ENCODE measurements at regions not wholly inside any gene's neighbourhood (a gene's known extent, or its start where the extent isn't known, plus 50 kb on each side); places are given as distances from the start of the nearest gene placed in this dataset.

- H3F3A ChIP-seq (replicated peaks; ENCODE audit: low read depth): no peaks in the 10 kb centered on the region
- no peaks in the 10 kb centered on the region for H3K79me2 ChIP-seq (replicated peaks; ENCODE audit: insufficient read depth)
- H3K4me1 ChIP-seq (ENCODE audit: insufficient read depth): peaks cover 4% of the 10 kb centered on the region; the same call in 1 of the 2 replicates
- H3K4me1 Mint-ChIP-seq: peaks cover under 1% of the 10 kb centered on the region; the same call in 1 of the 3 replicates
- H3K9me3 Mint-ChIP-seq: peaks cover 5% of the 10 kb centered on the region; the same call in 2 of the 3 replicates
- no peak overlapping the region for H2AFZ ChIP-seq
- no peak for TF ChIP-seq ZNF114 (CRISPR knock-in tag; IDR thresholded peaks at IDR 0.05)
- no peak for TF ChIP-seq STAT1 (IDR thresholded peaks at IDR 0.05; ENCODE audit: unreplicated experiment)
- TF ChIP-seq, protein P1, sequence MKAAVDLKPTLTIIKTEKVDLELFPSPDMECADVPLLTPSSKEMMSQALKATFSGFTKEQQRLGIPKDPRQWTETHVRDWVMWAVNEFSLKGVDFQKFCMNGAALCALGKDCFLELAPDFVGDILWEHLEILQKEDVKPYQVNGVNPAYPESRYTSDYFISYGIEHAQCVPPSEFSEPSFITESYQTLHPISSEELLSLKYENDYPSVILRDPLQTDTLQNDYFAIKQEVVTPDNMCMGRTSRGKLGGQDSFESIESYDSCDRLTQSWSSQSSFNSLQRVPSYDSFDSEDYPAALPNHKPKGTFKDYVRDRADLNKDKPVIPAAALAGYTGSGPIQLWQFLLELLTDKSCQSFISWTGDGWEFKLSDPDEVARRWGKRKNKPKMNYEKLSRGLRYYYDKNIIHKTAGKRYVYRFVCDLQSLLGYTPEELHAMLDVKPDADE (IDR thresholded peaks at IDR 0.05): no peak
- TF ChIP-seq NANOG (IDR thresholded peaks at IDR 0.05; ENCODE audit: borderline replicate concordance): no peak
- no peak for TF ChIP-seq ZNF331 (CRISPR knock-in tag; IDR thresholded peaks at IDR 0.05; ENCODE audit: low read depth)
- no peak for TF ChIP-seq EZH2phosphoT487 (IDR thresholded peaks at IDR 0.05; ENCODE audit: unreplicated experiment)
- TF ChIP-seq JUNB (IDR thresholded peaks at IDR 0.05; ENCODE audit: unreplicated experiment): no peak
- TF ChIP-seq, protein P2, sequence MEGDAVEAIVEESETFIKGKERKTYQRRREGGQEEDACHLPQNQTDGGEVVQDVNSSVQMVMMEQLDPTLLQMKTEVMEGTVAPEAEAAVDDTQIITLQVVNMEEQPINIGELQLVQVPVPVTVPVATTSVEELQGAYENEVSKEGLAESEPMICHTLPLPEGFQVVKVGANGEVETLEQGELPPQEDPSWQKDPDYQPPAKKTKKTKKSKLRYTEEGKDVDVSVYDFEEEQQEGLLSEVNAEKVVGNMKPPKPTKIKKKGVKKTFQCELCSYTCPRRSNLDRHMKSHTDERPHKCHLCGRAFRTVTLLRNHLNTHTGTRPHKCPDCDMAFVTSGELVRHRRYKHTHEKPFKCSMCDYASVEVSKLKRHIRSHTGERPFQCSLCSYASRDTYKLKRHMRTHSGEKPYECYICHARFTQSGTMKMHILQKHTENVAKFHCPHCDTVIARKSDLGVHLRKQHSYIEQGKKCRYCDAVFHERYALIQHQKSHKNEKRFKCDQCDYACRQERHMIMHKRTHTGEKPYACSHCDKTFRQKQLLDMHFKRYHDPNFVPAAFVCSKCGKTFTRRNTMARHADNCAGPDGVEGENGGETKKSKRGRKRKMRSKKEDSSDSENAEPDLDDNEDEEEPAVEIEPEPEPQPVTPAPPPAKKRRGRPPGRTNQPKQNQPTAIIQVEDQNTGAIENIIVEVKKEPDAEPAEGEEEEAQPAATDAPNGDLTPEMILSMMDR (conservative IDR thresholded peaks at IDR 0.05; ENCODE audit: low read depth in 2 of 2): no peak
- TF ChIP-seq POLR2AphosphoS5 (IDR thresholded peaks at IDR 0.05; ENCODE audit: low read depth): no peak
- no peak overlapping the region for H3K27ac ChIP-seq (ENCODE audit: low read depth)
- no peak overlapping the region for H3K4me3 Mint-ChIP-seq
- no peak overlapping the region for H3K4me3 ChIP-seq
- H3K4me2 ChIP-seq: no peak overlapping the region
- H3K36me3 ChIP-seq (ENCODE audit: insufficient read depth): no peaks in the 10 kb centered on the region
- no peaks in the 10 kb centered on the region for H4K20me1 ChIP-seq (replicated peaks; ENCODE audit: insufficient read depth)
- H3K9me2 ChIP-seq (ENCODE audit: insufficient read depth): 0 out of 2 replicates have a peak, but pooled peaks cover 5% of the 10 kb centered on the region
- no peak for DNase-seq (ENCODE audit: low spot score)
- no peaks in the 10 kb centered on the region for H3K36me3 Mint-ChIP-seq (ENCODE audit: low read depth)
- no peak for ATAC-seq
- H3K27ac Mint-ChIP-seq: no peak overlapping the region
- H3K27me3 Mint-ChIP-seq (ENCODE audit: insufficient read depth, low read depth, poor library complexity): no peaks in the 10 kb centered on the region
- H3K27me3 ChIP-seq (ENCODE audit: insufficient read depth): no peaks in the 10 kb centered on the region
Measured at GRCh38 chr11:27928809-27929208, 179.1 kb downstream of the KIF18A start.

DNA sequence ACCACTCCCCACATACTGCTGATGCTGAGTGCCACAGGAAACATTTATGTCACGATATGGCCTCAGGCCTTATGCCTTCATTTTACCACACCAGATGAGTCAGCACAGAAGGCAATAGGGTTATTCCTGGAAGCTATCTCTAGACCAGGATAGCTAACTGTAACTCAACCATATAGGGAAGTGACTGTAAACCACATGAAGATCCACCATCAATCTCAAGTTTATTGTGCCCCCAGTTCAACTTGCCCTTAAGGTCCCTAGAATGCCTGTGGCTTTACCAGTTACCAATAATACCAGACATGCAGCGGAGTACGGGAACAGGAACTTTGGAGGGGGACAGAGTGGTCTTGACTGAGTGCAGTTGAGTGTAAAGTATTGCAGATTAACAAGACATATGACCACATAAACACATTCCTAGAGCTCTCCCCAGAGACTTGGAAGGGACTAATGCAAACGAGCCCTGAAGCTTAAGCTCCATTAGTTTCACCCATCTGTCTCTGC lies 180.9 kb downstream of the KIF18A start:
- Histone ChIP-seq H3K4me3 (no peak overlapping the region), H3K4me2 (no peak overlapping the region), H3K36me3 (ENCODE audit: insufficient read depth) (no peaks in the 10 kb centered on the region), H4K20me1 (replicated peaks; ENCODE audit: insufficient read depth) (no peaks in the 10 kb centered on the region), H2AFZ (no peak overlapping the region), H3K4me1 (ENCODE audit: insufficient read depth) (no peaks in the 10 kb centered on the region), H3K27me3 (ENCODE audit: insufficient read depth) (no peaks in the 10 kb centered on the region), H3K79me2 (replicated peaks; ENCODE audit: insufficient read depth) (no peaks in the 10 kb centered on the region), H3K9me2 (ENCODE audit: insufficient read depth) (no peaks in the 10 kb centered on the region), H3F3A (replicated peaks; ENCODE audit: low read depth) (no peaks in the 10 kb centered on the region), H3K27ac (ENCODE audit: low read depth) (no peak overlapping the region)
- TF ChIP-seq ZNF331 (CRISPR knock-in tag; IDR thresholded peaks at IDR 0.05; ENCODE audit: low read depth) (no peak), EZH2phosphoT487 (IDR thresholded peaks at IDR 0.05; ENCODE audit: unreplicated experiment) (no peak), POLR2AphosphoS5 (IDR thresholded peaks at IDR 0.05; ENCODE audit: low read depth) (no peak), EZH2 (IDR thresholded peaks at IDR 0.05; ENCODE audit: low read depth, unreplicated experiment) (no peak), JUNB (IDR thresholded peaks at IDR 0.05; ENCODE audit: unreplicated experiment) (no peak), ZNF114 (CRISPR knock-in tag; IDR thresholded peaks at IDR 0.05) (no peak), NANOG (IDR thresholded peaks at IDR 0.05; ENCODE audit: borderline replicate concordance) (no peak), STAT1 (IDR thresholded peaks at IDR 0.05; ENCODE audit: unreplicated experiment) (no peak)
- TF ChIP-seq, protein P2 (conservative IDR thresholded peaks at IDR 0.05; ENCODE audit: low read depth in 2 of 2): no peak
- Mint-ChIP-seq H3K9me3 (peaks cover 11% of the 10 kb centered on the region), H3K4me3 (no peak overlapping the region), H3K27me3 (ENCODE audit: insufficient read depth, low read depth, poor library complexity) (no peaks in the 10 kb centered on the region), H3K36me3 (ENCODE audit: low read depth) (no peaks in the 10 kb centered on the region), H3K4me1 (no peaks in the 10 kb centered on the region), H3K27ac (no peak overlapping the region)
- DNase-seq (ENCODE audit: low spot score) (no peak), ATAC-seq (no peak)
